Esophagus squamous epithelium (tissue), 5 donors: ENCODE measurements at regions not wholly inside any gene's neighbourhood (a gene's known extent, or its start where the extent isn't known, plus 50 kb on each side); places are given as distances from the start of the nearest gene placed in this dataset.

Experiments
- DNase-seq: peaks from one replicate; lab custom pipeline; 2025; lab: John Stamatoyannopoulos, UW
- H3K27ac ChIP-seq, 4 donors: fragments of 200-600 bp; sonication (generic); one replicate each; pipeline ENCODE4 v1.5.1; 2016 to 2019; ENCODE audit warnings: mild to moderate bottlenecking in 1 of 4
- H3K27me3 ChIP-seq, 4 donors: fragments of 200-600 bp; sonication (generic); 1 replicate in 3 of 4; 2 replicates in 1 of 4; pipeline versions ENCODE4 v1.5.1 to v1.6.0; 2017 to 2021; ENCODE audit warnings: antibody characterized with exemption in 1 of 4
- H3K36me3 ChIP-seq, 3 donors: fragments of 200-600 bp; sonication (generic); one replicate each; pipeline ENCODE4 v1.5.1; 2016 to 2019
- H3K4me1 ChIP-seq, 3 donors: fragments of 200-600 bp; sonication (generic); one replicate each; pipeline ENCODE4 v1.5.1; 2017 to 2019
- H3K4me3 ChIP-seq, 4 donors: fragments of 200-600 bp; sonication (generic); 1 replicate in 3 of 4; 2 replicates in 1 of 4; pipeline ENCODE4 v1.5.1; 2016 to 2019; ENCODE audit warnings: mild to moderate bottlenecking in 2 of 4, moderate library complexity in 1 of 4
- H3K9me3 ChIP-seq, 3 donors: fragments of 200-600 bp; sonication (generic); one replicate each; pipeline ENCODE4 v1.5.1; 2016 to 2019
- CTCF ChIP-seq, 6 experiments: fragments of 450-650 bp in 4 of 6; fragments of 200-600 bp in 2 of 6; sonication (generic) in 2 of 6; IDR thresholded peaks; one replicate each; pipeline ENCODE4 v1.5.1; 2016 to 2019; ENCODE audit warnings: antibody characterized with exemption in 6 of 6, mild to moderate bottlenecking in 4 of 6, moderate library complexity in 4 of 6
- POLR2A ChIP-seq, 4 donors: fragments of 450-650 bp; IDR thresholded peaks; one replicate each; pipeline ENCODE4 v1.6.1; 2017; ENCODE audit warnings: antibody characterized with exemption in 4 of 4, mild to moderate bottlenecking in 4 of 4, moderate library complexity in 3 of 4
- WGBS, 2 donors: methylation state at CpG; one replicate each; pipeline ENCODE4 v1.1.5; 2018; 5-methylcytosine and 5-hydroxymethylcytosine counted together
- intact Hi-C: fragments of 100-400 bp; cut with DNase I; formaldehyde crosslinking; loops from one replicate; pipeline ENCODE4 v1.15.0; 2022
- donor health status: DM: yes; HTN: yes; CAD: no.

DNA sequence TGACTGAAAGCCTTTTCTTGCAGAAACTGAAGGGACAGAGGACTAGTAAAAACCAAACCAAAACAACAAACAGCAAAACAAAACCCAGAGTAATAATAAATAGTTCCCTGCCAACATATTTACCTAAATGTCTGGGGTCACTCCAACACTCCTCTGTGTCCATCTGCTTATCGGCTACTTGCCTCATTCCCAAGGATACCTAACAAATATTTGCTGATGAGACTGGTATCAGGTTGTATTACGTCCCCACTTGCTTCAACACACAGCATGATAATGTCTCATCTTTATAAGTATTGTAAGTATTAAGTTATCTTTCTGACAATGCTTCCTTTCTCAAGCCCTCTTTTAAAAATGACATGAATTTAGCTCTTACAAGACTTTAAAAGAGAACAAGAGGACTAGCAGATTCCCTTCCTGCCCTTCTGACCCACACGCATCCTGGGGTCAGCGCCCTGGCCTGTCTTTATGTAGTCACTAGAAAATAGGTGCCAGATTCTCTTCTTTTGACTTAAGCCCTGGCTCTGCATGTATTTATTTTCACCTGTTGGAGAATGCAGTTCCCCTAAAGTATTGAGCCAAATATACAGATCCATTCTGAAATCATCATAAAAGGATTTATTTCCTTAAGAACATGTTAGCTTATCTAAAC lies 110.2 kb downstream of the SEM1 start:
- peaks cover 0 to 6% (median 0%) of the 10 kb centered on the region in 3 donors for H3K4me1 ChIP-seq
- intact Hi-C loops: no loop called here
- H3K27ac ChIP-seq: no peak overlapping the region
- TF ChIP-seq POLR2A (IDR thresholded peaks at IDR 0.05) (no peak), CTCF (IDR thresholded peaks at IDR 0.05) (no peak)
- H3K36me3 ChIP-seq: no peaks in the 10 kb centered on the region
- 68 to 75% methylated on average over 3 to 4 of the region's 4 CpGs for WGBS, 2 donors
- DNase-seq: no peak
- peaks cover 0 to 7% (median 0%) of the 10 kb centered on the region in 4 donors for H3K27me3 ChIP-seq
- H3K4me3 ChIP-seq: no peak overlapping the region
- no peaks in the 10 kb centered on the region for H3K9me3 ChIP-seq

GRCh38 chr7:96598421-96598820 lies 111.2 kb downstream of the SEM1 start:
- H3K4me3 ChIP-seq: no peak overlapping the region
- 57 to 82% methylated on average over 1 of the region's 1 CpG for WGBS, 2 donors
- intact Hi-C loops: no loop called here
- TF ChIP-seq POLR2A (IDR thresholded peaks at IDR 0.05) (no peak), CTCF (IDR thresholded peaks at IDR 0.05) (no peak)
- H3K27ac ChIP-seq: no peak overlapping the region
- peaks cover 0 to 7% (median 0%) of the 10 kb centered on the region in 4 donors for H3K27me3 ChIP-seq
- DNase-seq: no peak
- peaks cover 0 to 6% (median 0%) of the 10 kb centered on the region in 3 donors for H3K4me1 ChIP-seq
- no peaks in the 10 kb centered on the region for H3K9me3 ChIP-seq
- no peaks in the 10 kb centered on the region for H3K36me3 ChIP-seq

GRCh38 chr7:96596120-96596826 lies 113.4 kb downstream of the SEM1 start:
- Histone ChIP-seq H3K27me3 (peaks cover 0 to 7% (median 0%) of the 10 kb centered on the region in 4 donors), H3K4me1 (peaks cover 0 to 6% (median 0%) of the 10 kb centered on the region in 3 donors), H3K4me3 (no peak overlapping the region), H3K9me3 (no peaks in the 10 kb centered on the region), H3K36me3 (no peaks in the 10 kb centered on the region), H3K27ac (no peak overlapping the region)
- DNase-seq: no peak
- TF ChIP-seq POLR2A (IDR thresholded peaks at IDR 0.05) (no peak), CTCF (IDR thresholded peaks at IDR 0.05) (peak in 5 of 6 experiments; percentile 8 to 61 (median 28))
- 21 to 34% methylated on average over 6 of the region's 6 CpGs for WGBS, 2 donors
- intact Hi-C loops: no loop called here

DNA sequence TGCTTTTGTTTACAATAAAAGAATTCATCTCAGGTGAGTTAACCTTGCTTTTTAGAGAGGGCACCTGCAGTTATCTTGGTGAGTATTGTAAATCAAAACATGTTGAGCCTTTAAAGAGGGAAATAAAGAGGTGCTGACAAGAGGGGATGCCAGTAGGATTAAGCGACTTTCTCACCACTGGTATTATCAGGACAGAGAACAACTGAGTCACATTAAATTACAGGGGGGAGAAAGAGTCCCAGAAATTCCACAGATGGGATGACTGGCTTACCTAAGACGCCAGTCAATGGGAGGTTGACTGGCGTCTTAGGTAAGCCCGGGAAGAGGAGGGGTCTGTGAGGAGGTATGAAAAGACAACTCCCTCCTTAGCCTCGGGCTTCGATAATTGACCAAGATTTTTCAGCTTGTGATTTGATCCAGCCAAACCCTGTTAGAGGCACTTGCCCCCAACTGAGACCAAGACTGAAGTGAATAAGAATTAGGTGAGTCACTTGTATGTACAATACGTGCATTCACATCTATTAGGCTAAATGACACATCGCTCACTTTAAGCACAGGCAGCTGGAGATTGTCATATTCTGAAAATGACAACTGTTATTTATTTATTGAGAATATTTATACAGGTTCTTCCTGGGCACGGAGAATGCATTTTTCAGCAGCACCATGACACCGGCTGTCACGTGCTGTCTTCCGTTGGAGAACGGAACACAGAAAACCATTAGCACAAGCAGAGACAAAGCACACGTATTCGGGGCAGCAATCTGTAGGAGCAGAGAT lies 117.6 kb downstream of the SEM1 start:
- no peaks in the 10 kb centered on the region for H3K27me3 ChIP-seq
- TF ChIP-seq POLR2A (IDR thresholded peaks at IDR 0.05) (no peak), CTCF (IDR thresholded peaks at IDR 0.05) (no peak)
- no peak overlapping the region for H3K4me3 ChIP-seq
- 57 to 60% methylated on average over 14 of the region's 15 CpGs for WGBS, 2 donors
- H3K9me3 ChIP-seq: no peaks in the 10 kb centered on the region
- intact Hi-C loops: no loop called here
- no peak for DNase-seq
- no peaks in the 10 kb centered on the region for H3K36me3 ChIP-seq
- H3K4me1 ChIP-seq: peaks cover 0 to 6% (median 0%) of the 10 kb centered on the region in 3 donors
- H3K27ac ChIP-seq: no peak overlapping the region
